IMR-90 (cell line): ENCODE measurements at regions not wholly inside any gene's neighbourhood (a gene's known extent, or its start where the extent isn't known, plus 50 kb on each side); places are given as distances from the start of the nearest gene placed in this dataset.

Experiments used
- ATAC-seq: fragments of 200-7000 bp; cut with Tn5 transposase; 2 replicates; pipeline ENCODE4 v1.9.1; 2020; ENCODE audit warnings: low read depth, mild to moderate bottlenecking, moderate library complexity
- BruUV-seq: library from RNA; stranded (reverse); fragments of 400-500 nt; replicated peaks from 2 replicates; lab custom pipeline; 2021; lab: Mats Ljungman, UMichigan
- CTCF ChIA-PET: fragments of 300-600 bp; formaldehyde crosslinking; extraction: SDS; loops from one replicate; lab custom pipeline; 2021; ENCODE audit warnings: antibody characterized with exemption; lab: Yijun Ruan, JAX
- POLR2A ChIA-PET: fragments of 300-600 bp; sonication (Branson Sonifier 250); formaldehyde crosslinking; loops from one replicate; lab custom pipeline; 2022; ENCODE audit warnings: antibody characterized with exemption; ENCODE audit not compliant: unreplicated experiment; lab: Charles Lee
- DNase-seq: peaks from one replicate; pipeline ENCODE4 v3.0.0; 2013
- H2AFZ ChIP-seq: replicated peaks from 2 replicates; pipeline ENCODE3; 2013; ENCODE audit warnings: low read length, mild to moderate bottlenecking; ENCODE audit not compliant: poor library complexity
- H2AK5ac ChIP-seq: 2 replicates; pipeline ENCODE4 v1.6.1; 2013; ENCODE audit warnings: low read depth, low read length, inconsistent platforms
- H2AK9ac ChIP-seq: replicated peaks from 2 replicates; pipeline ENCODE3; 2013; ENCODE audit warnings: mild to moderate bottlenecking, low read depth, low read length, moderate library complexity; ENCODE audit not compliant: poor library complexity
- H2BK120ac ChIP-seq: 2 replicates; pipeline ENCODE4 v1.6.1; 2013; ENCODE audit warnings: low read depth, low read length, inconsistent platforms
- H2BK15ac ChIP-seq: 3 replicates; pipeline ENCODE4 v1.6.1; 2013; ENCODE audit warnings: low read depth, low read length, inconsistent platforms
- H2BK20ac ChIP-seq: 2 replicates; pipeline ENCODE4 v1.6.1; 2013; ENCODE audit warnings: low read depth, mild to moderate bottlenecking, inconsistent platforms, low read length, moderate library complexity
- H2BK5ac ChIP-seq: 2 replicates; pipeline ENCODE4 v1.6.1; 2013; ENCODE audit warnings: mild to moderate bottlenecking, low read depth, low read length, inconsistent platforms; ENCODE audit not compliant: poor library complexity, severe bottlenecking
- H3K14ac ChIP-seq: replicated peaks from 2 replicates; pipeline ENCODE4 v1.6.1; 2013; ENCODE audit warnings: low read depth, low read length, inconsistent platforms
- H3K18ac ChIP-seq: 2 replicates; pipeline ENCODE4 v1.6.1; 2013; ENCODE audit warnings: low read depth, low read length, control low read depth
- H3K23ac ChIP-seq: 2 replicates; pipeline ENCODE4 v1.6.1; 2013; ENCODE audit warnings: low read depth, low read length, inconsistent platforms
- H3K27ac ChIP-seq: 2 replicates; pipeline ENCODE4 v1.5.1; 2013; ENCODE audit warnings: mild to moderate bottlenecking, control low read depth, low read length; ENCODE audit not compliant: insufficient read depth
- H3K27me3 ChIP-seq: 2 replicates; pipeline ENCODE4 v1.6.1; 2013; ENCODE audit warnings: low read length; ENCODE audit not compliant: control insufficient read depth, insufficient read depth
- H3K36me3 ChIP-seq: 2 replicates; pipeline ENCODE4 v1.6.1; 2013; ENCODE audit warnings: low read length, mixed read lengths; ENCODE audit not compliant: control insufficient read depth, insufficient read depth
- H3K4ac ChIP-seq: 2 replicates; pipeline ENCODE4 v1.6.1; 2013; ENCODE audit warnings: low read depth, low read length, inconsistent platforms
- H3K4me1 ChIP-seq: 2 replicates; pipeline ENCODE4 v1.6.1; 2013; ENCODE audit warnings: low read length, mixed read lengths; ENCODE audit not compliant: control insufficient read depth, insufficient read depth
- H3K4me2 ChIP-seq: 2 replicates; pipeline ENCODE4 v1.6.1; 2013; ENCODE audit warnings: low read depth, mild to moderate bottlenecking, control low read depth, low read length, moderate library complexity
- H3K4me3 ChIP-seq: 2 replicates; pipeline ENCODE4 v1.5.1; 2013; ENCODE audit warnings: low read depth, mild to moderate bottlenecking, control low read depth, low read length, moderate library complexity; ENCODE audit not compliant: insufficient read depth
- H3K56ac ChIP-seq: 2 replicates; pipeline ENCODE4 v1.6.1; 2013; ENCODE audit warnings: low read length, inconsistent platforms; ENCODE audit not compliant: insufficient read depth; ENCODE audit errors: extremely low read depth
- H3K79me1 ChIP-seq, 2 experiments: 2 replicates each; pipeline ENCODE4 v1.6.1; 2013; ENCODE audit warnings: low read length in 2 of 2, inconsistent platforms in 1 of 2, low read depth in 1 of 2
- H3K9ac ChIP-seq: 2 replicates; pipeline ENCODE4 v1.6.1; 2013; ENCODE audit warnings: low read depth, low read length, control low read depth
- H3K9me1 ChIP-seq: 2 replicates; pipeline ENCODE4 v1.6.1; 2013; ENCODE audit warnings: low read length, inconsistent platforms; ENCODE audit not compliant: insufficient read depth
- H3K9me3 ChIP-seq: 2 replicates; pipeline ENCODE4 v1.6.1; 2013; ENCODE audit warnings: low read length; ENCODE audit not compliant: control insufficient read depth, insufficient read depth
- H4K20me1 ChIP-seq: 2 replicates; pipeline ENCODE4 v1.6.1; 2013; ENCODE audit warnings: low read length, inconsistent platforms; ENCODE audit not compliant: insufficient read depth
- H4K5ac ChIP-seq: 2 replicates; pipeline ENCODE4 v1.6.1; 2013; ENCODE audit warnings: mild to moderate bottlenecking, low read depth, low read length, control low read depth
- H4K8ac ChIP-seq, 2 experiments: 2 replicates each; pipeline ENCODE4 v1.6.1; 2013; ENCODE audit warnings: low read depth in 2 of 2, low read length in 2 of 2, control low read depth in 1 of 2, inconsistent platforms in 1 of 2
- H4K91ac ChIP-seq: 2 replicates; pipeline ENCODE4 v1.6.1; 2013; ENCODE audit warnings: low read depth, low read length, inconsistent platforms; ENCODE audit not compliant: insufficient read depth
- BHLHE40 ChIP-seq: fragments of 150-350 bp; IDR thresholded peaks from 2 replicates; pipeline ENCODE4 v1.6.1; 2016; ENCODE audit warnings: mild to moderate bottlenecking, low read depth, low read length
- CEBPB ChIP-seq: IDR thresholded peaks from 2 replicates; pipeline ENCODE4 v1.6.1; 2012; ENCODE audit warnings: low read depth, low read length, improper control_type of control experiment
- CHD1 ChIP-seq: IDR thresholded peaks from 2 replicates; pipeline ENCODE4 v1.6.1; 2012; ENCODE audit warnings: low read depth, low read length, improper control_type of control experiment
- CTCF ChIP-seq: conservative IDR thresholded peaks from 2 replicates; pipeline ENCODE4 v1.5.1; 2012; ENCODE audit warnings: mild to moderate bottlenecking, low read depth, low read length, improper control_type of control experiment
- ELK1 ChIP-seq: fragments of 150-350 bp; IDR thresholded peaks from 2 replicates; pipeline ENCODE4 v1.6.1; 2016; ENCODE audit warnings: low read depth, mild to moderate bottlenecking, low read length, moderate library complexity, borderline replicate concordance
- FOS ChIP-seq: fragments of 150-350 bp; IDR thresholded peaks from 2 replicates; pipeline ENCODE4 v1.6.1; 2016; ENCODE audit warnings: low read depth, low read length
- MAFK ChIP-seq: IDR thresholded peaks from 2 replicates; pipeline ENCODE4 v1.6.1; 2012; ENCODE audit warnings: low read depth, low read length, improper control_type of control experiment
- MAZ ChIP-seq: IDR thresholded peaks from 2 replicates; pipeline ENCODE4 v1.6.1; 2012; ENCODE audit warnings: low read depth, mild to moderate bottlenecking, low read length, improper control_type of control experiment, moderate library complexity, borderline replicate concordance
- NFE2L2 ChIP-seq: fragments of 150-350 bp; IDR thresholded peaks from 2 replicates; pipeline ENCODE4 v1.6.1; 2016; ENCODE audit warnings: low read depth, mild to moderate bottlenecking, low read length
- POLR2A ChIP-seq: IDR thresholded peaks from 2 replicates; pipeline ENCODE4 v1.6.1; 2012; ENCODE audit warnings: mild to moderate bottlenecking, low read depth, low read length
- RAD21 ChIP-seq: IDR thresholded peaks from 2 replicates; pipeline ENCODE4 v1.6.1; 2012; ENCODE audit warnings: low read length, improper control_type of control experiment
- RCOR1 ChIP-seq: IDR thresholded peaks from 2 replicates; pipeline ENCODE4 v1.6.1; 2012; ENCODE audit warnings: mild to moderate bottlenecking, low read length, improper control_type of control experiment; ENCODE audit not compliant: insufficient replicate concordance
- RFX5 ChIP-seq: IDR thresholded peaks from 2 replicates; pipeline ENCODE4 v1.8.0; 2012; ENCODE audit warnings: low read depth, mild to moderate bottlenecking, low read length, moderate library complexity
- SMC3 ChIP-seq: fragments of 150-350 bp; IDR thresholded peaks from 2 replicates; pipeline ENCODE4 v1.6.1; 2016; ENCODE audit warnings: low read depth, mild to moderate bottlenecking, antibody characterized with exemption, low read length, moderate library complexity
- WGBS, 2 experiments: methylation state at CpG; one replicate each; pipeline versions ENCODE4 v1.1.5 to v1.1.7; 2013; ENCODE audit warnings: missing lambda C conversion rate in 2 of 2; ENCODE audit not compliant: insufficient read length in 1 of 2; ENCODE audit errors: extremely low coverage in 2 of 2; 5-methylcytosine and 5-hydroxymethylcytosine counted together
- dilution Hi-C: fragments of 300-500 bp; cut with HindIII; formaldehyde crosslinking; loops from one replicate; pipeline ENCODE4 v1.14.3; 2018; ENCODE audit warnings: low sequenced_read_pairs; ENCODE audit not compliant: unreplicated experiment
- in situ Hi-C: fragments of 300-500 bp; cut with MboI; formaldehyde crosslinking; loops from 3 replicates; pipeline ENCODE4 v1.14.3; 2019; ENCODE audit warnings: low sequenced_read_pairs, inconsistent platforms, mixed read lengths
- intact Hi-C: fragments of 100-400 bp; cut with micrococcal nuclease; formaldehyde crosslinking; loops from 2 replicates; pipeline ENCODE4 v1.10.0; 2022

GRCh38 chr13:31050486-31051400, 111.0 kb downstream of the HSPH1 start:
- Histone ChIP-seq H4K5ac (no peak overlapping the region), H3K4ac (no peak overlapping the region), H4K91ac (no peak overlapping the region), H2BK20ac (no peak overlapping the region), H3K79me1 (no peaks in the 10 kb centered on the region; a peak in 1 of 4 replicates), H3K23ac (no peak overlapping the region), H3K4me2 (no peak overlapping the region), H3K27me3 (no peaks in the 10 kb centered on the region), H3K9ac (no peak overlapping the region), H2BK120ac (no peak overlapping the region), H3K36me3 (no peaks in the 10 kb centered on the region), H4K8ac (no peak overlapping the region), H3K9me1 (peaks cover 14% of the 10 kb centered on the region; the same call in 1 of the 2 replicates), H4K20me1 (no peaks in the 10 kb centered on the region), H2BK5ac (no peak overlapping the region), H3K9me3 (no peaks in the 10 kb centered on the region), H3K56ac (no peak overlapping the region), H3K14ac (no peak overlapping the region), H3K4me1 (peaks cover 11% of the 10 kb centered on the region), H2AK9ac (no peak overlapping the region), H3K4me3 (no peak overlapping the region), H3K27ac (no peak overlapping the region), H2AFZ (peak overlapping the region; percentile 36), H2AK5ac (no peak overlapping the region), H2BK15ac (no peak overlapping the region), H3K18ac (no peak overlapping the region)
- BruUV-seq = no TSS peak
- in situ Hi-C loops (no loop called here), dilution Hi-C loops (no loop called here), intact Hi-C loops (no loop called here)
- no CpG with 5 or more reads among the region's 6 CpGs for WGBS, 2 experiments
- peak; percentile 57 for DNase-seq
- POLR2A ChIA-PET = interaction anchor here (0.6 kb wide), 1 partner anchor 123 kb away, joined by 3 read pairs; no protein-coding TSS in a partner anchor
- no peak for ATAC-seq
- CTCF ChIA-PET = interaction anchor here (0.5 kb wide), 1 partner anchor 689 kb away, joined by 3 read pairs; no protein-coding TSS in a partner anchor
- TF ChIP-seq MAFK (peak; percentile 26; the same call in 1 of the 2 replicates), CTCF (peak; percentile 33), MAZ (no peak), SMC3 (no peak), RFX5 (no peak), CEBPB (peak; percentile 36; the same call in 1 of the 2 replicates), RCOR1 (no peak), NFE2L2 (no peak), POLR2A (no peak), BHLHE40 (no peak), RAD21 (peak; percentile 36), CHD1 (no peak), ELK1 (no peak), FOS (no peak)
